ENCODE measurements at regions not wholly inside any gene's neighbourhood (a gene's known extent, or its start where the extent isn't known, plus 50 kb on each side); places are given as distances from the start of the nearest gene placed in this dataset.
"Not testable (repeated sequence)": the region's sequence is repeated elsewhere in the genome, so short reads cannot be mapped to it uniquely, and the experiment has no call there.

GRCh38 chr5:125065741-125066140 is 319.3 kb upstream of the ZNF608 start:
- TF ChIP-seq CTCF (IDR thresholded peaks at IDR 0.05; ENCODE audit: control insufficient read depth, extremely low read depth, insufficient read depth), result no peak
- peak; percentile 95 for DNase-seq (ENCODE audit: low read depth)
- no peak overlapping the region for H3K4me3 ChIP-seq (ENCODE audit: low read depth, low read length)

- H3K4me3 ChIP-seq (ENCODE audit: low read depth, low read length), result no peak overlapping the region
- no peak for DNase-seq (ENCODE audit: low read depth)
- no peak for TF ChIP-seq CTCF (IDR thresholded peaks at IDR 0.05; ENCODE audit: control insufficient read depth, extremely low read depth, insufficient read depth)
Measured at GRCh38 chr5:125070961-125071360, 324.5 kb upstream of the ZNF608 start.

GRCh38 chr5:125073090-125073489 is 326.7 kb upstream of the ZNF608 start:
- no peak overlapping the region for H3K4me3 ChIP-seq (ENCODE audit: low read depth, low read length)
- DNase-seq (ENCODE audit: low read depth), result no peak
- no peak for TF ChIP-seq CTCF (IDR thresholded peaks at IDR 0.05; ENCODE audit: control insufficient read depth, extremely low read depth, insufficient read depth)

GRCh38 chr5:125075567-125075966 is 329.1 kb upstream of the ZNF608 start:
- no peak overlapping the region for H3K4me3 ChIP-seq (ENCODE audit: low read depth, low read length)
- TF ChIP-seq CTCF (IDR thresholded peaks at IDR 0.05; ENCODE audit: control insufficient read depth, extremely low read depth, insufficient read depth), result no peak
- no peak for DNase-seq (ENCODE audit: low read depth)

GRCh38 chr5:125079028-125079427 is 332.6 kb upstream of the ZNF608 start:
- H3K4me3 ChIP-seq (ENCODE audit: low read depth, low read length); DNase-seq (ENCODE audit: low read depth): not testable (repeated sequence)

- TF ChIP-seq CTCF (IDR thresholded peaks at IDR 0.05; ENCODE audit: control insufficient read depth, extremely low read depth, insufficient read depth), result no peak
- H3K4me3 ChIP-seq (ENCODE audit: low read depth, low read length), result no peak overlapping the region
Measured at GRCh38 chr5:125081101-125081500, 334.7 kb upstream of the ZNF608 start.

GRCh38 chr5:125083981-125084380 is 337.5 kb upstream of the ZNF608 start:
- H3K4me3 ChIP-seq (ENCODE audit: low read depth, low read length), result no peak overlapping the region
- TF ChIP-seq CTCF (IDR thresholded peaks at IDR 0.05; ENCODE audit: control insufficient read depth, extremely low read depth, insufficient read depth), result no peak
- no peak for DNase-seq (ENCODE audit: low read depth)

More at GRCh38 chr5:125081101-125081500, 334.7 kb upstream of the ZNF608 start:
- DNase-seq (ENCODE audit: low read depth), result no peak

Measured in LNCaP clone FGC (cell line).